Erythroblast (primary cell): ENCODE measurements at regions not wholly inside any gene's neighbourhood (a gene's known extent, or its start where the extent isn't known, plus 50 kb on each side); places are given as distances from the start of the nearest gene placed in this dataset.

Experiments
- GATA1 ChIP-seq: IDR thresholded peaks from 2 replicates; pipeline ENCODE4 v1.6.1; 2011; ENCODE audit warnings: low read depth, mild to moderate bottlenecking, control low read depth, low read length, moderate library complexity
- POLR2A ChIP-seq: IDR thresholded peaks from 2 replicates; pipeline ENCODE4 v1.6.1; 2011; ENCODE audit warnings: mild to moderate bottlenecking, low read length

GRCh38 chr15:35876762-35877161, 330.8 kb upstream of the DPH6 start:
- no peak for TF ChIP-seq POLR2A
- TF ChIP-seq GATA1, result no peak
